ENCODE measurements at regions not wholly inside any gene's neighbourhood (a gene's known extent, or its start where the extent isn't known, plus 50 kb on each side); places are given as distances from the start of the nearest gene placed in this dataset.
"Not testable (repeated sequence)": the region's sequence is repeated elsewhere in the genome, so short reads cannot be mapped to it uniquely, and the experiment has no call there.

DNA sequence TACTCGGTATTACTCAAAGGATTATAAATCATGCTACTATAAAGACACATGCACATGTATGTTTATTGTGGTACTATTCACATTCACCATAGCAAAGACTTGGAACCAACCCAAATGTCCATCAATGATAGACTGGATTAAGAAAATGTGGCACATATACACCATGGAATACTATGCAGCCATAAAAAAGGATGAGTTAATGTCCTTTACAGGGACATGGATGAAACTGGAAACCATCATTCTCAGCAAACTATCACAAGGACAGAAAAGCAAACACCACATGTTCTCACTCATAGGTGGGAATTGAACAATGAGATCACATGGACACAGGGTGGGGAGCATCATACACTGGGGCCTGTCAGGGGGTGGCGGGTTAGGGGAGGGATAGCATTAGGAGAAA is 130.5 kb upstream of the SLC1A3 start:
- not testable (repeated sequence) for H3K27me3 Mint-ChIP-seq; H3K9me3 Mint-ChIP-seq; H3K36me3 Mint-ChIP-seq (ENCODE audit: insufficient read depth); DNase-seq (ENCODE audit: low spot score in 2 of 2); H3K27ac Mint-ChIP-seq (ENCODE audit: low read depth); ATAC-seq (replicated peaks; ENCODE audit: extremely low read depth, poor library complexity, severe bottlenecking); H3K4me1 Mint-ChIP-seq; H3K4me3 Mint-ChIP-seq

DNA sequence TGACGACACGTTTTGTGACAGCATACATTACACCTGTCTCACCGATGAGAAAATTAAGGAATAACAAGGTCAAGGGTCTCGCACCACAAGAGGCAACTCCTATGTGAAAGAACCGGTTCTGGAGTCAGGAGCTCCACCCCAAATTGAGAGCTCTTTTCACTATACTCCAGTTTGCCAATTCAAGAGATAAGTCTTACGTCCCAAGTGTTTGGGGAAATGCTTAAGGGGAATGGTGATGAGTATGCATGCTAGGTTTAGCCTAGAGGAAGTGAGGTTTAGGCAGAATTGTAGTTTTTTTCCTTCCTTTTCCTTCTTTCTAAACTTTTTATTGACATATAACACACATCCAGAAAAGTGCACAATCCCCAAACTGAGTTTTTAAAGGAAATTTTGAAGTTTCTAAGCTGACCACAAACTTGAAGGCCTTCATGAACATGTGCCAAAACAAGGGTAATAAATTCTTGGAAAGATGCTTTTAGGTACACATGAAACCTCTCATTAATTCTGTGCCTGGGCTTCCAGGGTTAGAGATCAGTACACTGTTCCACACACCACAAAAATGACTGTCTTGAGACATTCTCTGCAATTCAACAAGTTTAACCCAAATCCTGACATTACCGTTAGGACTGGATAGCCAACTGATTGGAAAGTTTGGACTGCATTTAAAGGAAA is 127.6 kb upstream of the SLC1A3 start:
- no peak for DNase-seq (ENCODE audit: low spot score in 2 of 2)
- Mint-ChIP-seq H3K9me3 (no peaks in the 10 kb centered on the region), H3K4me1 (no peaks in the 10 kb centered on the region), H3K27ac (ENCODE audit: low read depth) (no peak overlapping the region), H3K4me3 (no peak overlapping the region), H3K27me3 (no peaks in the 10 kb centered on the region), H3K36me3 (ENCODE audit: insufficient read depth) (no peaks in the 10 kb centered on the region)
- no peak for ATAC-seq (replicated peaks; ENCODE audit: extremely low read depth, poor library complexity, severe bottlenecking)

DNA sequence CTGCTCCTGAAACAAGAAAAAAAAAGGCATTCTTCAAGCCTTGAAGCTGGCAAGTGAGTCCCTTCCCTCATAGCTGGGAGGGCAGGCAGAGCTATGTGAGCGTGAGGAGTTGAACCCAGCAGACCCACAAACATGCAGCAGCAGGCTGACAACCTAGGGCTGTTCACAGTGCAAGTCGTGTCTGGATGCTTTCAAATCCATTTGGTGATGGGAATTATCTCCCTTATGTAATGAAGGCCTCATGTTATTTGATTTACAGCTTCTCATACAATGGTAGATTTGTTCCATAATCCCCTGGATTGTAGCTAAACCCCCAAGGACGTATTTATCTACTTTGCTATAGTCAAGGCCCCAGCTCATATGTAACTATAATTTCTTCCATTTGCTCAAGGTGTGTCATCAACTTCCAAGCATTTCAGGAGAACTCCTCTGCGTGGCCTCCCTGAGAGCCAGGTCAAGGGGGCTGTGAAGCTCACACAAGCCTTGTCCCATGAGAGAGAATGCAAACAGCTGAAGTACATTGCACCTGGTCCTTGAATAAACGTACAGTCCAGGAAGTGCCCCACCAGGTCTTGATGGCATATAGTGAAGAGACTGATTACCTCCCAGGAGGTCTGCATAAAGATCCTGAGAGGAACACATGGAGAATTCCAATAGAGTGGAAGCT is 124.8 kb upstream of the SLC1A3 start:
- Mint-ChIP-seq H3K27me3 (peaks cover 5% of the 10 kb centered on the region), H3K36me3 (ENCODE audit: insufficient read depth) (no peaks in the 10 kb centered on the region), H3K27ac (ENCODE audit: low read depth) (no peak overlapping the region), H3K9me3 (no peaks in the 10 kb centered on the region), H3K4me1 (no peaks in the 10 kb centered on the region), H3K4me3 (no peak overlapping the region)
- DNase-seq (ENCODE audit: low spot score in 2 of 2) (no peak), ATAC-seq (replicated peaks; ENCODE audit: extremely low read depth, poor library complexity, severe bottlenecking) (no peak)

DNA sequence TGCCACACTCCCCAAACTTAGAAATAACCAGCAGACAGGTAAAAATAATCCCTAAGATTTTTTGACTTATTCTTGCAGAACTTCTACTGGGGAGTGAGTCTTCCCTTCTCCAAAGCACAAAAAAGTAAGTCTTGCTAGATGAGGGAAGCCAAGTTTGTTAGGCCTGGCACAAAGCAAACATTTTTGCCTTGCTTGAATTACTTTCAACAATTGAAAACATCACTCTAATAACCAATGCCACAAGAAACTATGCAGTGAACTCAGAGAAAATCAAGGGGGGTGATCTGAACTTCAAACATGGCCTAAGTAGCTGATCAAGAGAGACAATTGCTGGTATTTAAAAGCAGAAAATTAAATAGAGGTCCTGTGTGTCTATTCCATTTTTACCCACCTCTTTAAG is 123.6 kb upstream of the SLC1A3 start:
- no peak overlapping the region for H3K4me3 Mint-ChIP-seq
- no peaks in the 10 kb centered on the region for H3K9me3 Mint-ChIP-seq
- no peak for ATAC-seq (replicated peaks; ENCODE audit: extremely low read depth, poor library complexity, severe bottlenecking)
- no peak overlapping the region for H3K27ac Mint-ChIP-seq (ENCODE audit: low read depth)
- DNase-seq (ENCODE audit: low spot score in 2 of 2): no peak
- H3K36me3 Mint-ChIP-seq (ENCODE audit: insufficient read depth): no peaks in the 10 kb centered on the region
- H3K4me1 Mint-ChIP-seq: no peaks in the 10 kb centered on the region
- H3K27me3 Mint-ChIP-seq: peaks cover 9% of the 10 kb centered on the region

DNA sequence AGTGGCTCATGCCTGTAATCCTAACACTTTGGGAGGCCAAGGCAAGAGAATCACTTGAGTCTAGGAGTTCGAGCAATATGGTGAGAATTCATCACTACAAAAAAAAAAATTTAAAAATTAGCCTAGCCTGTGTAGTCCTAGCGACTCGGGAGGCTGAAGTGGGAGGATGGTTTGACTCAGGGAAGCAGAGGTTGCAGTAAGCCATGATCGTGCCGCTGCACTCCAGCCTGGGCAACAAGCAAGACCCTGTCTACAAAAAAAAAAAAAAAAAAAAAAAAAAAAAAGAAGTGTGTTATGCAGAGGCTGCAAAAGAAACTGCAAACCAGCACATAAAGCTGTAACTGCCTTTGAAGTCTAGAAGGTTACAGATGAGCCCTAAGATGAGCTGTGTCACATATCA is 116.9 kb upstream of the SLC1A3 start:
- DNase-seq (ENCODE audit: low spot score in 2 of 2) (no peak), ATAC-seq (replicated peaks; ENCODE audit: extremely low read depth, poor library complexity, severe bottlenecking) (no peak)
- H3K27ac Mint-ChIP-seq (ENCODE audit: low read depth): no peak overlapping the region
- H3K9me3 Mint-ChIP-seq: no peaks in the 10 kb centered on the region
- H3K27me3 Mint-ChIP-seq: peaks cover 19% of the 10 kb centered on the region
- no peak overlapping the region for H3K4me3 Mint-ChIP-seq
- H3K4me1 Mint-ChIP-seq: no peaks in the 10 kb centered on the region
- no peaks in the 10 kb centered on the region for H3K36me3 Mint-ChIP-seq (ENCODE audit: insufficient read depth)

DNA sequence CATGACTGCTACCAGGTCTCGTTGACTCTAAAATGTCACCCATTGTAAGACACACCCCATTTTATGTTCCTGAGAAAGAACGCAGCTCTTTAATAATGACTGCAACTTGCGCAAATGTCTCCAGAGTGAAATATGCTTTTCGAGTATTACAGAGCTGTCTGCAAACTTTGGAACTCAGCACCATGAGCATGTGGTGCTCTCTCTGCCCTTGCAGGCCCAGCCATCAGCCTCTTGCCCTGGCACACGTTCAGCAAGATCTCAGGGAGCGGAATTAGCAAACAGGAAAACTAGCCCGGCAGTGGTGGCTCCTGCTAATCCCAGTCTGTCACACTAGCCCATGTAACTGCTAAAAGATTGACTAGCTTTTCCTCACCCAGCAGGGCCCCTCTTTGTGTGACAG is 114.5 kb upstream of the SLC1A3 start:
- no peak for ATAC-seq (replicated peaks; ENCODE audit: extremely low read depth, poor library complexity, severe bottlenecking)
- H3K27ac Mint-ChIP-seq (ENCODE audit: low read depth): no peak overlapping the region
- H3K4me3 Mint-ChIP-seq: no peak overlapping the region
- no peak for DNase-seq (ENCODE audit: low spot score in 2 of 2)
- no peaks in the 10 kb centered on the region for H3K9me3 Mint-ChIP-seq
- peaks cover 25% of the 10 kb centered on the region for H3K27me3 Mint-ChIP-seq
- H3K4me1 Mint-ChIP-seq: no peaks in the 10 kb centered on the region
- H3K36me3 Mint-ChIP-seq (ENCODE audit: insufficient read depth): no peaks in the 10 kb centered on the region

DNA sequence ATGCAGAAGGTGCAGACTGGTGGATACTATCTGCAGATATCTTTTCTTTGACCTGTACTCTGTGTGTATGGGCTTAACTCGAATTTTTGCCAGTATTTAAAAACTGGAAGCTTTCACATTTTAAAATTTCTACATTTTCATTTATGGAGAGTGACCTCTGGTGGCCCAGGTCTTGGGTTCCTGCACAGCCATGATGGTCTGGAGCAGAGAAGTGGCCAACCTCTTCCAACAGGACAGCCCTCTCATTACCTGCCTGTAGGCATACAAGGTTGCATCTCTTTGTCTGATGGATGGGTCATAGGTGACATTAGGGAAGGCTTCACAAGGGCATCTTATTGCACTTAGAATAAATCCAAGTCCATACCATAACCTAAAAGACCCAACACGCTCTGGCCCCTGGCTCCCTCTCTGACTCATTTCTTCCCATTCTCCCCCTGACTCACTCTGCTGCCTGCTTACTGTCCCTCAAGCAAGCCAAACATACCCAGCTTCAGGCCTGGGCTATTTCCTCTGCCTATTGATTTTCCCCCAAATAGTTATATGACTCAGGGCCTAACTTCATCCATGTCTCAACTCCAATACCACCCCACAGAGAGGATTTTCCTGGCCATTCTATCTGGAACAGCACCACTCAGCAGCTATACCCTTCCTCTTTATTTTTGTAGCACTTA is 113.3 kb upstream of the SLC1A3 start:
- no peak overlapping the region for H3K4me3 Mint-ChIP-seq
- H3K9me3 Mint-ChIP-seq: no peaks in the 10 kb centered on the region
- H3K36me3 Mint-ChIP-seq (ENCODE audit: insufficient read depth): no peaks in the 10 kb centered on the region
- H3K27me3 Mint-ChIP-seq: peaks cover 37% of the 10 kb centered on the region
- DNase-seq (ENCODE audit: low spot score in 2 of 2): no peak
- ATAC-seq (replicated peaks; ENCODE audit: extremely low read depth, poor library complexity, severe bottlenecking): no peak
- no peak overlapping the region for H3K27ac Mint-ChIP-seq (ENCODE audit: low read depth)
- no peaks in the 10 kb centered on the region for H3K4me1 Mint-ChIP-seq

DNA sequence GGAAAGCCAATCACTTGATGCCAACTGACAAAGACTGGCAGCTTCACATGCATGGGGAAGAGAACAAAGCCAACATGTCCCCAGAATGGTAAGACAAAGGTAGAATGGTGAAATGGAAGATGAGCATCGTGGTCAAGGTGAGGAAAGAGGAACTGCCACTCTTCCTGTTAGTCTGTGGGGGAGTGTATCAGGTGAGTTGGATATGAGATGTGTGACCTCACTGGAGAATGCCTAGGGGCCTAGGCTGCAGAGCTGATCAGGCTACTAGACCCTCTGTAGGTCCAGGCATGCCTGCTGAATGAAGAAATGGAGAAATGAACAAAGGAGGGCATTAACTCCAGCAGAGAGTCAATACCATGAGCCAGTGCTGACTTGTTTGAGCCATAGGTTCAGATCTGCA is 112.4 kb upstream of the SLC1A3 start:
- Mint-ChIP-seq H3K4me3 (no peak overlapping the region), H3K27me3 (peaks cover 46% of the 10 kb centered on the region), H3K27ac (ENCODE audit: low read depth) (no peak overlapping the region), H3K9me3 (no peaks in the 10 kb centered on the region), H3K36me3 (ENCODE audit: insufficient read depth) (no peaks in the 10 kb centered on the region), H3K4me1 (no peaks in the 10 kb centered on the region)
- DNase-seq (ENCODE audit: low spot score in 2 of 2) (no peak), ATAC-seq (replicated peaks; ENCODE audit: extremely low read depth, poor library complexity, severe bottlenecking) (no peak)

DNA sequence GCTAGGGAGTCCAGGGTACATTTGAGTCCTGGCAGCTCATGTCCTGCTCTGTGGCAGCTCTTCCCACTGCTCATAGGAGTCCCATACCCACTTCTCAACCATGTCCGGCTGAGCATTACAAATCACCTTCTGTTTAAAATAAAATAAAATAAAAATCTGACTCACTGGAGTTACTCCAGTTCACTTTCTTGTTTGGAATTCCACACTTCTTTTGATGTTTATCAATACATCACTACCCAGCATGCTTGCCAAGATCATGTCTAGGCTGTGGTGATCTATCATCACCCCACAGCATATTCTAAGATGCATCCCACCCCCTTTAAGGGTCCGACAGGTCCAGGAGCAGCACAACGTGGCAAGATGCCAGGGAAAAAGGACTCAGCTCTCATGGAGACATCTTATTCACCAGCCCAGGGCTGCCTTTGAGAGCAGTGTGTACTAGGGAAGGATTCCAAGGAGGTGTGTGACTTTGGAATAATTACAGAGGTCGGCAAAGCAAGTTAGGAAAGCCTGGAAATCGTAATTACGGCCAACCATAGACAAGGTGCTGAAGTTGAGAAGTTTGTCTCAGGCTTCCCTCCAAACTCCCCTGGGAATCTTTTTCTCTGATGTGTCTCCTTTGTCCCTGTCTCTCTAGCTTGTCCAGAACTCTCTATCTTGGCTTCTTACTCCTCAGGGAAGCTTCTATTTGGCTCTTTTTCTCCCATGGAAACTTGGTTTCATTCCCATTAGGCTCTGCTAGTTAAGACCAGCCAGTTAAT is 111.4 kb upstream of the SLC1A3 start:
- ATAC-seq (replicated peaks; ENCODE audit: extremely low read depth, poor library complexity, severe bottlenecking): no peak
- Mint-ChIP-seq H3K9me3 (no peaks in the 10 kb centered on the region), H3K4me3 (no peak overlapping the region), H3K27ac (ENCODE audit: low read depth) (no peak overlapping the region), H3K36me3 (ENCODE audit: insufficient read depth) (no peaks in the 10 kb centered on the region), H3K4me1 (no peaks in the 10 kb centered on the region), H3K27me3 (peaks cover 56% of the 10 kb centered on the region)
- DNase-seq (ENCODE audit: low spot score in 2 of 2): no peak

DNA sequence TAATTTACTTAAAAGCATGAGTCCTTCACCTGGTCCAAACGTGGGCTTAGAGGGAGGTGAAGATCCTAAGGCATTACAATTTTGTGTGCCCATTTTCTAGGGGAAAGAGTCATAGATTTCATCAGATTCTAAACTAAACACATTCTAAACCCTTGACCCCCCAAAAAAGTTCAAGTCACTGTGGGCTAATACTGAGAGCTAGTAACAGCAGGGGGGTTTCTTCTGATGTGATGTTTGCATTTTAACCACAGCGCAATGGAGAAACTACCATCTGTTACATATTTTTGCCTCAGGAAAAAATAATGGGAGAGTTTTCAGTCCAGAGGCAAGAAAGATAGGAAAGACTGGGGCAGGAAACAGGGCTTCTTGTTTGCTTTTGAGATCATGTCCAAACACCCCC is 110.8 kb upstream of the SLC1A3 start:
- no peaks in the 10 kb centered on the region for H3K36me3 Mint-ChIP-seq (ENCODE audit: insufficient read depth)
- no peaks in the 10 kb centered on the region for H3K4me1 Mint-ChIP-seq
- no peak overlapping the region for H3K27ac Mint-ChIP-seq (ENCODE audit: low read depth)
- no peaks in the 10 kb centered on the region for H3K9me3 Mint-ChIP-seq
- no peak overlapping the region for H3K4me3 Mint-ChIP-seq
- peaks cover 56% of the 10 kb centered on the region for H3K27me3 Mint-ChIP-seq
- ATAC-seq (replicated peaks; ENCODE audit: extremely low read depth, poor library complexity, severe bottlenecking) (no peak), DNase-seq (ENCODE audit: low spot score in 2 of 2) (no peak)

DNA sequence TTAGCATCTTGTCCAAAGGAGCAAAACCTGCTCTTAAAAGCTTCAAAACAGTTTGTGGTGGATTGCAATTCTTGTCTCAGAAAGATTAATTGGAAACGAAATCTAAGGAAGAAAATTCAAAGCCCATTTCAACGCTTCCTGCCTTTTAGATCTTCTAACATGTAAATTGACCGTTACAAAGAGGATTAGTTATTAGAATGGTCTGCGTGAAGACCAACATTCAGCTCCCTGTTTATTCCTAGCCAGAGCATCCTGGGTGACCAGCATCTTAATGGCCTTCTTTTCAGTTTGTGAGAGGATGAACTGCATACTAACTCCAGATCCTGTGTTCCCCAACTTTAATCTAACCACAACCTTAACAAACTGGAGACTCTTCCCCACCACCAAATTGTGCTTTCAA is 109.9 kb upstream of the SLC1A3 start:
- Mint-ChIP-seq H3K4me1 (no peaks in the 10 kb centered on the region), H3K27ac (ENCODE audit: low read depth) (no peak overlapping the region), H3K36me3 (ENCODE audit: insufficient read depth) (no peaks in the 10 kb centered on the region), H3K9me3 (no peaks in the 10 kb centered on the region), H3K27me3 (peaks cover 56% of the 10 kb centered on the region), H3K4me3 (no peak overlapping the region)
- ATAC-seq (replicated peaks; ENCODE audit: extremely low read depth, poor library complexity, severe bottlenecking) (no peak), DNase-seq (ENCODE audit: low spot score in 2 of 2) (no peak)

DNA sequence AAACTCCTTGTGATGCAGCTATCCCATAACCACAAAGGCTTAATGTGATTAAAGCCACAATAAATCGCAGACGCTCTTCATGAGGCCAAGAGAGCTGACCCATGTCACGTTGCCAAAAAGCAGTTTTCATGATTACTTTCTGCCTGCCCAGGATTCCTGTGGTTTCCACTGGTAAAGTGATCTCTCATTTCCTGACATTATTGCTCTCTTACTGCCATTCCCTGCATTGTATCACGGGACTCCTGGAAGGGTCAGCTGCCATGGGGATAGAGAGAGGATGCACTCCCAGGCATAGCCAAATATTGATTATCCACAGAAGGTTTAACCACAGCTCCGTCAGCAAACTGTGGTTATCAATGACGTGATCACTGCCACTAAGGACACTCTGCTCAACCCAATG is 103.8 kb upstream of the SLC1A3 start:
- H3K9me3 Mint-ChIP-seq: no peaks in the 10 kb centered on the region
- no peaks in the 10 kb centered on the region for H3K36me3 Mint-ChIP-seq (ENCODE audit: insufficient read depth)
- H3K27me3 Mint-ChIP-seq: peaks cover 32% of the 10 kb centered on the region
- H3K27ac Mint-ChIP-seq (ENCODE audit: low read depth): no peak overlapping the region
- no peak for DNase-seq (ENCODE audit: low spot score in 2 of 2)
- H3K4me1 Mint-ChIP-seq: no peaks in the 10 kb centered on the region
- H3K4me3 Mint-ChIP-seq: no peak overlapping the region
- ATAC-seq (replicated peaks; ENCODE audit: extremely low read depth, poor library complexity, severe bottlenecking): no peak

All from central memory CD8-positive, alpha-beta T cell (primary cell).